Effector CD4-positive, alpha-beta T cell (primary cell): ENCODE measurements at regions not wholly inside any gene's neighbourhood (a gene's known extent, or its start where the extent isn't known, plus 50 kb on each side); places are given as distances from the start of the nearest gene placed in this dataset.

Experiments used
- DNase-seq: peaks from one replicate; pipeline ENCODE4 v3.0.0-alpha.2; 2020

GRCh38 chr11:112597286-112597790, 336.7 kb upstream of the PLET1 start:
- DNase-seq: no peak

GRCh38 chr11:112599265-112599664, 338.6 kb upstream of the PLET1 start:
- DNase-seq: no peak

DNA sequence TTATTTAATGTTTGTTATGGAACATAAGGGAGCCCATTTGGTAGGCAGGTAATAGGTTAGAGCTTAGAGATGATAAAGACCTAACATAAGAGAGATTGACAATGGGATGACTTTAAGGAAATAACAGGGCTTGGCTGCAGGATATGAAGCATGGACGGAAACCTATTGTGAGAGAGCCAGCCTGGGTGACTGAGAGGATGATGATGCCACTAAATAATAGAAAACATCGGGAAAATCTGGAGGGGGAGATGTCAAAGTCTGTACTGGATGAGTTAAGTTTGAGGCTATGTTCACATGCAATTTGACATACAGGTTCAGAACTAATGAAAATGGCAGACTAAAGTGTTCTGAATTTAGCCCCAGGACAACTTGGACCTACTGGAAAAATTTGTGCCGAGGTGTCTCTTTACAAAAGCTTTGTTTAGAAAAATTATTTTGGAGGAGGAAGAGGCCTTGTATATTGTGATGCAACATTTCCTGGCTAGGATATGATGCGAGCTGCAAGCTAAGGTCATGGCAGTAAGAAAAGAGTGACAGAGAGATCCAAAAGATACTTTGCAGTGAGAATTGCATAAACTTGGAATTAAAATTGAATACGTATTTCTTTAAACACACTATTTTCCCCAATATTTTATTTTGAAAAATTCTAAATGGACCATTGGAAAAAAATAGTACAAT, 339.3 kb upstream of the PLET1 start:
- no peak for DNase-seq

DNA sequence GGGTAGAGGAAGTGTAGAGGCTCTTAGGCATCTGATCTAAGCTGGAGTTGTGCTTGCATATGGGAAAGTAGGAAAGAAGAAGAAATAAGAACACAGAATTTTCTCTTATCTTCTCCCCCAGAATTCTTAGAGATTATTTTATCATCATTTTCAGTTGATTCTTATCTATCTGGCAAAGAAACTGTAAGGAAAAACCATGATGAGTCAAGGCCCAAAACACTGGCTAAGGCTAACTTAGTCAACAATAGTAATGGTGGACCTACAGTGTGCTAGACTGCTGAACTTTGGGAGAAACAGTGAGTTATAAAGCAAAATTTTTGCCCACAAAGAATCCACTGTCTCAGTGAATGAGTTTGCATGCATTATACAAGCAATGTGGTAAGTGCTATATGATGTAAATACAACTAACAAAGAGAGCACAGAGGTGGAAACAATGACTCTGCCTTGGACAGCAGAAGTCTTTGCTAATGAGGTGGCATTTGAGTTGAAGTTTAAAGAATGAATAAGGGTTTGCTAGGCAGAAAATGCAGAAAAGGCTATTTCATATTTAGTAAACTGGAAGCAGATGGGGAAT, 344.5 kb upstream of the PLET1 start:
- DNase-seq: no peak

DNA sequence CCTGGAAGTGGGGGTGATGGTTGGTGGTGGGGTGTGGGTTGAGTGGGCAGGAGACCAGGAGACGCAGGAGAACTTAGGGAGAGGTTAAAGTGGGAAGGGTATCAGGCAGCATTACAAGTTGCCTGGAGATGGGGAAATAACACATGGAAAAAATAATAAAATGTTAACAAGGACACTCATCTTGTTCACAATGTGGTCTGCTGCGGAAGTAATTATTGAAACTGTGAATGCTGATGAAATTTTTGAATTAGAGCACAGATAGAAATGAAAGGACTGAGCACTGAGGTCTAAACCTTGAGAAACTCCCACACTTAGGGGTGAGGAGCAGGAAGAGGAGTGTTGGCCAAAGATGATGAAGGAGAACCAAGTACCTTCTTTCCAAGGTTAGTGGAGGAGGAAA, 346.0 kb upstream of the PLET1 start:
- no peak for DNase-seq

DNA sequence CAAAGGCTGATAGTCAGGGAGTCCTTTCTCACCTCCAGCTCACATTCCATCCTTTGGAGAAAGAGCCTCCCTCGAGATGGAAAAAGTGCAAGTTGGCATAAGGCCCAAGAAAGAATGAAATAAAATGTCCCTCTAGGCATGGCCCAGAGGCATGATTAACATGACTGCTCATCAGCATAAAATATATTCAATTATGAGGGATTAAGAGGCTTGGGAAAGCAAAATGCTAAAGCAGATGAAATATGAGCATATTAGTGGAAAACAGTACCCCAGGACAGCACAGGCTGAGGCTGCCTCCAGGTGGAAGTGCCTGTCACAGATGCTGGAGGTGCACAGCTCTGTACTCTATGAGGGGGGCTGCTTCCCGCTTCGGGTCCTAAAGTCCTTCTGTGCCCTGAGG, 347.8 kb upstream of the PLET1 start:
- DNase-seq: no peak

DNA sequence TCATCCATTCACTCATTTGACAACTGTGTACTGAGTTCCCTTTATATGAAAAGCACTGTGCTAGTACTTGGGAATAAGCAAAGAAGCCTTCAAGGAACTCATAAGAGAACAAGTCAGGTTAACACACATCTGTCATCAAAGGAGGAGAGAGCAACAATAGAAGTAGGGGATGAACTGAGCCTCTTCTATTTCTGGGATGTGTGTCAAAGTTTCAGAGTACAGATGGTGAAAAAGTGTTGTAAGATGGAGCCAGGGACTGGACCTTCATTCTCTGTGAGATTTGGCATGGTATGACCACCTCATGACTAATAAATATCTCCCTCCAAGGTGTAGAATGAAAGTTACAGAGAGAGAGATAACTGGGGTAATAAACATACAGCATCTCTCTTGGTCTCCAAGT, 349.8 kb upstream of the PLET1 start:
- no peak for DNase-seq

DNA sequence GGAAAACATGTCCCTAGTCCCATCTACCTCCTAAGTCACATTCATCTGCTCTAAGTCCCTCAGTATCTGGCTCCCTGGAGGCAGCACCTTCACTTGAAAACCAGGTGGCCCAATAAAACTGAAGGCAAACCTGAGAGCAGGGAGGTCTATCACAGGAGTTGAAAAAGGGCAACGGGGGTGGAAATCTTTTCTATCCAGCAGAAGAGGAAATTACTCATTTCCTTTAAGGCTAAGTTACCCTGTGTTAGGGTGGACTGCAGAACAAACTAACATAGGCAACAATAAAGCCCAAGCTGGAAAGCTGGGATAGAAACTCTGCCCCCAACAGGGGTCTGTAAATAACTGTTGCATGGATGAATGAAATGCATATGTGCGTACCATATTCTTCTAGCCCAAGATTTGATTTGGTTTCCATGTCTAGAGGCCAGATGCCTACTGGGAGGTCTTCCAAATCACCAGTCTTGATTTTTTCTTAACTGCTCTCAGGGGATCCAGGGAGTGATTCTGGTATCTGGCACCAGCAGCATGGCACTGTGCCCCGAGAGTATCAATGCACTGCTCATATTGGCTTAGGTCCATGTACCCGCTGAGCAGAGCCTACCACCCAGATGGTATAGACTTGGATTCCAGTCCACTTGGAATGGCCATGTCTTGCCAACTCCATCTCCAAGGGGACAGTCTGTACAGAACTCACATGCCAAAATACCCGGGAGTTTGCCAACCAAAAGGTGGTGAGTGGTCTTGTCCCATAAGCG, 350.0 kb upstream of the NCAM1 start:
- no peak for DNase-seq

GRCh38 chr11:112611771-112612170, 349.4 kb upstream of the NCAM1 start:
- DNase-seq: no peak

GRCh38 chr11:112612250-112612849, 348.9 kb upstream of the NCAM1 start:
- no peak for DNase-seq

DNA sequence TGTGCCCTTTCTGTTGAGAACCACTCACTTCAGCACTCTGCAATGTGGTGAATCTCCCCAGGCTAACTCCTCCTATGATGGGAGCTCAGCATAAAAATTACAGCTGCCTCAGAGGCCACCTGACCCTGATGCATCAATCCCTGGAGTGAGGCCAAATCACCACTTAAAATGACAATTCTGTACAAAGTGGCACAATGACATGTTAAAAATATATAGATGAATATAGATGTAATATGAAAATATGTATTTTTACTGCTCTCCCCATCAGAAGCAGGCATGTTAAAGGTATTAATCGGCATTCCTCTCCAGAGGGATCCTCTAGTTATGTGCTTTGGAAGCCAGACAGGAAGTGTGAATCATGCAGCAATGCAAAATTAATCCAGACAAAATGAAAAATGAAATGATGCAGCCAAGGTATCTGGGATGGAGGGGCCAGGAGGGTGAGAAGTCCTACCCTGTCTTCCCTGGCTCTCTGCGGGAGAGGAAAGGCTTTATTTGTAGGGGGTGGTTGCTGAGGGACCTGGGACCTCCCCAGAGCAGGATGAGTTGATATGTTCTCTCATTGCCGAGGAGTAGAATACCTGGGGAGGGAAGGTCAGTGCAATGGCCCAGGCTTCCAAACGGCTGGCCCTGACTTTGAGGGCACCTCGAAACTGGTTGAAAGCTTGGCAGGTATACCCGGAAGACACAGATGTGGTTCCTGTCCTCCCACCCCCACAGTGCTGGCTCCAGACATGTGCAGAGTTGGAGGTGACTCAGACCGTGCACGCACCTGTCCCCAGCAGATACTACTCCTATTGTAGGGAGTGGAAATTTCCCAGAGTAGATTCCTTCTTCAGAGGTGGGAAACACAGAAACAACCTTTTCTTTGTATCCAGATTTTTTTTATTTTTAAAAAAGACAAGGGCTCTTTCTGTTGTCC, 347.9 kb upstream of the NCAM1 start:
- DNase-seq: no peak

GRCh38 chr11:112614605-112615004, 346.6 kb upstream of the NCAM1 start:
- no peak for DNase-seq

- no peak for DNase-seq
Measured at GRCh38 chr11:112615238-112615637, 346.0 kb upstream of the NCAM1 start.

DNA sequence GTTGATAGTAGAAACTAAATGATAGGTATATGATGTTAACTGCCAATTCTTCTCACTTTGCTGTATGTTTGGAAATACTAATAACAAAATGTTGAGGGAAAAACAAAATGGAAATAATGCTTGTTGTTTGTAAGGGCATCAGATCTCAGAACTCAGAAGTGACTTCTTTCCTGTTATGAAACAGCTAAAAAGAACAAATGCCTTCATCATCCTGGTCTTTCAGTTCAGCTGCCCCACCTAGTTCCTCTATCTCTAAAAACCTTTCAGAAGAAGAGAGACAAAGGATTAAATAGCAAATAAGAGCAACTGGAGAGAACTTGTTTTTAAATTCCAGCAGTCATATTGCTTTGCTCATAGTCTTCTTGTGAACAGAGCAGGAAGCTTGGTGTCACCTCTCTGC, 345.3 kb upstream of the NCAM1 start:
- no peak for DNase-seq

DNA sequence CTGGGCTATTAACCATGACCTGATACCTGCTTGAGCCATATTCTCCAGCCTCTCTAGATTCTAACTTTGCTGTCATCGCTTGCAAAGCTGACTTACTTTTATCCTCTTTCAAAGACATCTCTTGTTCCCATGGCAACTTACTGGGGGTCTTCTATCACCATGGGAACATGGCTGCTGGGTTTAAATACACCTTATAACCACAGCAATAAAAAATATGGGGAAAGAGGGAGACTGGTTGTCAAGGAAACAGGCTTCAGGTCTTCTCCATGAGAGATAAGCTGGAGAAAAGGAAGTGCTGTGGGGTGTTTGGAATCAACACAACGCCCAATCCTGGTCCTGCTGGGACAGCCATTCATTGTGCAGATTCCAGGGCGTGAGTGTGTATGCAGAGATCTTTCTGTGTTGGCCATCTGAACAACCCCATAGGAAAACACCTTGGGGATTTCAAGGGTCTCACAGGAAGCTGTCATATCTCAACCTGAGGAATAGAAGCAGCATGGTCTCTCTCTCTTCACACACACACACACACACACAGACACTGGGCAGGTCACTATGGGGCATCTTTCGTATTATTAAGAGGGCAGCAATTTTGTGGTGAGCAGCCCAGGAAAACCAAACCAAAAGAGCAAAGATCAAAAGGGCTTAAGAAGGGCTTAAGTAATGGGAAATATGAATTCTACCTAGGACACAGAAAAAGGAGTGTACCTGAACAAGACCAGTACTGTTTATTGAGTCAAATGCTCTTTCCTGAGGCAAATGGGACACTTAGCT, 344.7 kb upstream of the NCAM1 start:
- DNase-seq: no peak

GRCh38 chr11:112617098-112617425, 344.2 kb upstream of the NCAM1 start:
- no peak for DNase-seq

- DNase-seq: no peak
Measured at GRCh38 chr11:112617977-112618826, 343.0 kb upstream of the NCAM1 start.

DNA sequence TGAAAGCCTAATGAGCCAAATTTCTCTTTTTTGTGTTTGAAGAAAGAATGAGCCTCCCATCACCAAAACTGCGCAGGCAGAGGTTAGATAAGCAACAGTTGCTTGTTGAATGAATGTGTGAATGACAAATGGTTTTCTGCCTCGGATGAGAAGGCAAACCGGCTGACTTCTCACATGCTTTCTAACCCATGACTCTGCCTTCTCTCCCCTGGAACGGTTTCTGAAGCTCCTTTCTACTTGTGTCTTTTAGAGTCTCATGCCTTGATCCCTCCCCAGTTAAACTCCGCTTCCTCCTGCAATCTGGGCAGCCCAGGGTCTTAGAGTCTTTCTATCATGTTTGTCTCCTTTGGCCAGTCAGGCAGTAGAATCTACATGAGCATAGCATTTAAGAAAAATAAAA, 342.1 kb upstream of the NCAM1 start:
- no peak for DNase-seq

GRCh38 chr11:112620621-112621394, 340.4 kb upstream of the NCAM1 start:
- no peak for DNase-seq

- no peak for DNase-seq
Measured at GRCh38 chr11:112623057-112623456, 338.2 kb upstream of the NCAM1 start.
